ENCODE measurements at regions not wholly inside any gene's neighbourhood (a gene's known extent, or its start where the extent isn't known, plus 50 kb on each side); places are given as distances from the start of the nearest gene placed in this dataset.
"Not testable (repeated sequence)": the region's sequence is repeated elsewhere in the genome, so short reads cannot be mapped to it uniquely, and the experiment has no call there.

GRCh38 chr3:144894576-144894975 is 923.0 kb downstream of the DIPK2A start:
- H3K4me3 ChIP-seq (ENCODE audit: insufficient read depth in 1 of 2, low read depth in 1 of 2, low read length in 2 of 2), result no peak overlapping the region
- H3K36me3 ChIP-seq (ENCODE audit: control insufficient read depth in 1 of 2, insufficient read depth in 2 of 2, low read depth in 1 of 2, low read length in 2 of 2), result no peaks in the 10 kb centered on the region
- no peak overlapping the region for H2BK15ac ChIP-seq (ENCODE audit: low read depth, poor library complexity, severe bottlenecking)
- WGBS, result 100% methylated on average over 2 of the region's 2 CpGs
- no peak overlapping the region for H3K27ac ChIP-seq (ENCODE audit: low read length, poor library complexity, severe bottlenecking)
- no peaks in the 10 kb centered on the region for H3K27me3 ChIP-seq (ENCODE audit: control insufficient read depth in 1 of 2, insufficient read depth in 1 of 2, low read length in 2 of 2)
- H2AK5ac ChIP-seq (ENCODE audit: low read length, severe bottlenecking), result no peak overlapping the region
- H3K14ac ChIP-seq (ENCODE audit: low read length in 2 of 2), result no peak overlapping the region
- H3K4ac ChIP-seq (ENCODE audit: low read depth in 1 of 2, low read length in 2 of 2), result no peak overlapping the region
- DNase-seq, result no peak
- H3K9me3 ChIP-seq (ENCODE audit: control insufficient read depth, low read length), result no peaks in the 10 kb centered on the region
- H4K8ac ChIP-seq (ENCODE audit: low read length), result no peak overlapping the region
- H3K4me2 ChIP-seq (ENCODE audit: low read length, poor library complexity, severe bottlenecking), result no peak overlapping the region
- H3K18ac ChIP-seq (ENCODE audit: low read depth in 1 of 2, low read length in 2 of 2), result no peak overlapping the region
- H3K79me1 ChIP-seq (replicated peaks; ENCODE audit: low read length, poor library complexity, severe bottlenecking), result no peaks in the 10 kb centered on the region
- H2BK5ac ChIP-seq (ENCODE audit: low read depth, low read length, poor library complexity, severe bottlenecking), result no peak overlapping the region
- no peak overlapping the region for H2BK120ac ChIP-seq (ENCODE audit: low read depth, low read length)
- no peak overlapping the region for H2BK12ac ChIP-seq (ENCODE audit: low read length in 2 of 2)
- no peak overlapping the region for H3K23ac ChIP-seq (ENCODE audit: low read length in 2 of 2)
- no peak overlapping the region for H4K91ac ChIP-seq (ENCODE audit: low read length)
- H3K4me1 ChIP-seq (ENCODE audit: control insufficient read depth, insufficient read depth, low read depth, low read length), result no peaks in the 10 kb centered on the region
- H2AFZ ChIP-seq (ENCODE audit: low read depth, low read length), result no peak overlapping the region
- H3K9ac ChIP-seq (ENCODE audit: low read length), result no peak overlapping the region

- no peak overlapping the region for H2BK12ac ChIP-seq (ENCODE audit: low read length in 2 of 2)
- no peaks in the 10 kb centered on the region for H3K27me3 ChIP-seq (ENCODE audit: control insufficient read depth in 1 of 2, insufficient read depth in 1 of 2, low read length in 2 of 2)
Measured at GRCh38 chr3:144900366-144900765, 928.7 kb downstream of the DIPK2A start.

GRCh38 chr3:144907581-144907980 is 936.0 kb downstream of the DIPK2A start:
- H2BK12ac ChIP-seq (ENCODE audit: low read length in 2 of 2); H3K23ac ChIP-seq (ENCODE audit: low read length in 2 of 2); H2BK5ac ChIP-seq (ENCODE audit: low read depth, low read length, poor library complexity, severe bottlenecking); H3K4me1 ChIP-seq (ENCODE audit: control insufficient read depth, insufficient read depth, low read depth, low read length); H3K9me3 ChIP-seq (ENCODE audit: control insufficient read depth, low read length); H2AK5ac ChIP-seq (ENCODE audit: low read length, severe bottlenecking); H4K91ac ChIP-seq (ENCODE audit: low read length); H2AFZ ChIP-seq (ENCODE audit: low read depth, low read length); H2BK120ac ChIP-seq (ENCODE audit: low read depth, low read length); DNase-seq; H3K36me3 ChIP-seq (ENCODE audit: control insufficient read depth in 1 of 2, insufficient read depth in 2 of 2, low read depth in 1 of 2, low read length in 2 of 2); H3K4me2 ChIP-seq (ENCODE audit: low read length, poor library complexity, severe bottlenecking); H3K18ac ChIP-seq (ENCODE audit: low read depth in 1 of 2, low read length in 2 of 2); H2BK15ac ChIP-seq (ENCODE audit: low read depth, poor library complexity, severe bottlenecking); H3K79me1 ChIP-seq (replicated peaks; ENCODE audit: low read length, poor library complexity, severe bottlenecking); H3K14ac ChIP-seq (ENCODE audit: low read length in 2 of 2); H4K8ac ChIP-seq (ENCODE audit: low read length); H3K4ac ChIP-seq (ENCODE audit: low read depth in 1 of 2, low read length in 2 of 2); H3K27me3 ChIP-seq (ENCODE audit: control insufficient read depth in 1 of 2, insufficient read depth in 1 of 2, low read length in 2 of 2); H3K9ac ChIP-seq (ENCODE audit: low read length); H3K4me3 ChIP-seq (ENCODE audit: insufficient read depth in 1 of 2, low read depth in 1 of 2, low read length in 2 of 2): not testable (repeated sequence)
- WGBS, result 73% methylated on average over 2 of the region's 3 CpGs
- H3K27ac ChIP-seq (ENCODE audit: low read length, poor library complexity, severe bottlenecking), result peak overlapping the region; percentile 92

More at GRCh38 chr3:144900366-144900765, 928.7 kb downstream of the DIPK2A start:
- no peak overlapping the region for H3K14ac ChIP-seq (ENCODE audit: low read length in 2 of 2)
- no peak overlapping the region for H3K4me2 ChIP-seq (ENCODE audit: low read length, poor library complexity, severe bottlenecking)
- no peak overlapping the region for H2BK5ac ChIP-seq (ENCODE audit: low read depth, low read length, poor library complexity, severe bottlenecking)
- H3K27ac ChIP-seq (ENCODE audit: low read length, poor library complexity, severe bottlenecking), result no peak overlapping the region
- H3K36me3 ChIP-seq (ENCODE audit: control insufficient read depth in 1 of 2, insufficient read depth in 2 of 2, low read depth in 1 of 2, low read length in 2 of 2), result no peaks in the 10 kb centered on the region
- H2AK5ac ChIP-seq (ENCODE audit: low read length, severe bottlenecking), result no peak overlapping the region
- H3K4ac ChIP-seq (ENCODE audit: low read depth in 1 of 2, low read length in 2 of 2), result no peak overlapping the region
- H3K9ac ChIP-seq (ENCODE audit: low read length), result no peak overlapping the region
- H4K91ac ChIP-seq (ENCODE audit: low read length), result no peak overlapping the region
- no peak overlapping the region for H2BK120ac ChIP-seq (ENCODE audit: low read depth, low read length)
- peaks cover 2% of the 10 kb centered on the region for H3K9me3 ChIP-seq (ENCODE audit: control insufficient read depth, low read length)
- H3K23ac ChIP-seq (ENCODE audit: low read length in 2 of 2), result no peak overlapping the region
- no peak overlapping the region for H2AFZ ChIP-seq (ENCODE audit: low read depth, low read length)
- DNase-seq, result no peak
- H3K18ac ChIP-seq (ENCODE audit: low read depth in 1 of 2, low read length in 2 of 2), result no peak overlapping the region
- no peaks in the 10 kb centered on the region for H3K4me1 ChIP-seq (ENCODE audit: control insufficient read depth, insufficient read depth, low read depth, low read length)
- H3K4me3 ChIP-seq (ENCODE audit: insufficient read depth in 1 of 2, low read depth in 1 of 2, low read length in 2 of 2), result no peak overlapping the region
- no peak overlapping the region for H2BK15ac ChIP-seq (ENCODE audit: low read depth, poor library complexity, severe bottlenecking)
- no peak overlapping the region for H4K8ac ChIP-seq (ENCODE audit: low read length)
- no peaks in the 10 kb centered on the region for H3K79me1 ChIP-seq (replicated peaks; ENCODE audit: low read length, poor library complexity, severe bottlenecking)

- H2BK12ac ChIP-seq (ENCODE audit: low read length in 2 of 2), result no peak overlapping the region
- no peak overlapping the region for H3K27ac ChIP-seq (ENCODE audit: low read length, poor library complexity, severe bottlenecking)
- 75% methylated on average over 7 of the region's 7 CpGs for WGBS
- H3K18ac ChIP-seq (ENCODE audit: low read depth in 1 of 2, low read length in 2 of 2), result no peak overlapping the region
- no peak overlapping the region for H2BK5ac ChIP-seq (ENCODE audit: low read depth, low read length, poor library complexity, severe bottlenecking)
- H3K9ac ChIP-seq (ENCODE audit: low read length), result no peak overlapping the region
- H3K27me3 ChIP-seq (ENCODE audit: control insufficient read depth in 1 of 2, insufficient read depth in 1 of 2, low read length in 2 of 2), result no peaks in the 10 kb centered on the region
- peaks cover 3% of the 10 kb centered on the region for H3K9me3 ChIP-seq (ENCODE audit: control insufficient read depth, low read length)
- peak overlapping the region in 1 of 2 experiments; percentile 69 for H3K23ac ChIP-seq (ENCODE audit: low read length in 2 of 2)
- H4K8ac ChIP-seq (ENCODE audit: low read length), result no peak overlapping the region
- no peaks in the 10 kb centered on the region for H3K79me1 ChIP-seq (replicated peaks; ENCODE audit: low read length, poor library complexity, severe bottlenecking)
- peak overlapping the region; percentile 62 for H2AK5ac ChIP-seq (ENCODE audit: low read length, severe bottlenecking)
- no peak overlapping the region for H2AFZ ChIP-seq (ENCODE audit: low read depth, low read length)
- H3K36me3 ChIP-seq (ENCODE audit: control insufficient read depth in 1 of 2, insufficient read depth in 2 of 2, low read depth in 1 of 2, low read length in 2 of 2), result no peaks in the 10 kb centered on the region
- peak overlapping the region; percentile 4 for H3K4me2 ChIP-seq (ENCODE audit: low read length, poor library complexity, severe bottlenecking)
- no peak overlapping the region for H3K4ac ChIP-seq (ENCODE audit: low read depth in 1 of 2, low read length in 2 of 2)
- DNase-seq, result no peak
- no peak overlapping the region for H4K91ac ChIP-seq (ENCODE audit: low read length)
- H2BK120ac ChIP-seq (ENCODE audit: low read depth, low read length), result no peak overlapping the region
- H3K4me1 ChIP-seq (ENCODE audit: control insufficient read depth, insufficient read depth, low read depth, low read length), result peaks cover 2% of the 10 kb centered on the region
- H3K14ac ChIP-seq (ENCODE audit: low read length in 2 of 2), result peak overlapping the region in 1 of 2 experiments; percentile 84
- peak overlapping the region in 1 of 2 experiments; percentile 26 for H3K4me3 ChIP-seq (ENCODE audit: insufficient read depth in 1 of 2, low read depth in 1 of 2, low read length in 2 of 2)
- no peak overlapping the region for H2BK15ac ChIP-seq (ENCODE audit: low read depth, poor library complexity, severe bottlenecking)
Measured at GRCh38 chr3:144912968-144913367, 941.3 kb downstream of the DIPK2A start.
